Thoracic aorta (tissue), 2 donors: ENCODE measurements at regions not wholly inside any gene's neighbourhood (a gene's known extent, or its start where the extent isn't known, plus 50 kb on each side); places are given as distances from the start of the nearest gene placed in this dataset.

ENCODE experiments used
- ATAC-seq: fragments of 150-250 bp; one replicate; pipeline ENCODE4 v1.8.0; 2017; ENCODE audit warnings: low read depth; ENCODE audit not compliant: insufficient number of reproducible peaks, low FRiP score
- DNase-seq: peaks from one replicate; pipeline ENCODE4 v3.0.0-alpha.2; 2020; ENCODE audit warnings: low spot score
- H3K27ac ChIP-seq, 2 donors: fragments of 200-600 bp; sonication (generic); 1 replicate in 1 of 2; 2 replicates in 1 of 2; pipeline ENCODE4 v1.5.1; 2016; ENCODE audit warnings: mild to moderate bottlenecking in 2 of 2, moderate library complexity in 2 of 2
- H3K27me3 ChIP-seq: fragments of 200-600 bp; sonication (generic); replicated peaks from 2 replicates; pipeline ENCODE4 v1.6.0; 2016; ENCODE audit warnings: mild to moderate bottlenecking; ENCODE audit not compliant: insufficient read depth
- H3K36me3 ChIP-seq: fragments of 200-600 bp; sonication (generic); one replicate; pipeline ENCODE4 v1.5.1; 2016
- H3K4me1 ChIP-seq, 2 donors: fragments of 200-600 bp; sonication (generic); 1 replicate in 1 of 2; 2 replicates in 1 of 2; pipeline versions ENCODE4 v1.5.1 to v1.6.0; 2016; ENCODE audit warnings: low read depth in 2 of 2, mild to moderate bottlenecking in 1 of 2; ENCODE audit not compliant: control insufficient read depth in 1 of 2
- H3K4me3 ChIP-seq: fragments of 200-600 bp; sonication (generic); 2 replicates; pipeline ENCODE4 v1.5.1; 2016; ENCODE audit warnings: mild to moderate bottlenecking
- H3K9me3 ChIP-seq: fragments of 200-600 bp; sonication (generic); 2 replicates; pipeline ENCODE4 v1.5.1; 2016
- TF ChIP-seq, protein P1 (sequence below): fragments of 200-600 bp; sonication (generic); IDR thresholded peaks from one replicate; pipeline ENCODE4 v1.5.1; 2019; ENCODE audit warnings: antibody characterized with exemption

DNA sequence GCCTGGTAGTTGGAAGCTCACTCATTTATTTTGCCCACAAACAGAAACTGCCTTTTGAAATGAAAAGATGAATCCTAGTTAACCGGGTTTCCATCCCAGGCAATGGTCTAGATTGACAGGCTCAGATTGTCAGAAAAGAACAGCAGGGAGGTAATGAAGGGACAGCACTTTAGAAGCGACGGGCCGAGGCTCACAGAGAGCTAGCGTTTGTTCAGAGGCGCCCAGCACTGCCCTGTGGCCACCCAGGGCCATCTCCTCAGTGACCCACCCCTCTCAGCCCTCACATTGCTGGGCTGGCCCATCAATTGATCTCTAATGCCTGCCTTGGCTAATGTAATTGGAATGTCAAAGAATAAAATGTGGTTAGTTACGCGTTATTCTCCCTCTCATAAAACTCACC is 304.8 kb downstream of the CDCA7 start:
- no peaks in the 10 kb centered on the region for H3K36me3 ChIP-seq
- H3K27me3 ChIP-seq: no peaks in the 10 kb centered on the region

DNA sequence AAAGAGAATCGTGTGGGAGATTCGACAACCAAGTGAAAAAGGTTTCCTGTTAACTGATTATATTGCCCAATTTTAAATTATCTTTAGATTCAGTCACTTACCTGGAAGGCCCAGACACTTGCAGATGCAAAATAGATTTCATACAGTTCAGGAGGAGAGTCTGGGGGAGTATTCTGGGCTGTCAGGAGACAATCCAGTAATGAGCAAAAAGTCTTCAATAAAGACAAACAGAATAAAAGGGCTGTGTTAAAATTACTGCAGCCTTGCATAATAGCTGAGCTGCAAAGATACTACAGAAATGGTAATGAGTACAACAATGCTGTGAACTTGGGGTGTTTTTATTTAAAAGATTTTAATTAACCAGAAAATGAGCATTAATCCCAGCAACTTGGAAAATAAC is 303.6 kb downstream of the SP3 start:
- Histone ChIP-seq H3K36me3 (no peaks in the 10 kb centered on the region), H3K4me3 (no peak overlapping the region), H3K27me3 (no peaks in the 10 kb centered on the region), H3K9me3 (no peaks in the 10 kb centered on the region), H3K27ac (no peak overlapping the region), H3K4me1 (peaks cover 0 to 10% of the 10 kb centered on the region in 2 donors)
- no peak for DNase-seq
- TF ChIP-seq, protein P1, sequence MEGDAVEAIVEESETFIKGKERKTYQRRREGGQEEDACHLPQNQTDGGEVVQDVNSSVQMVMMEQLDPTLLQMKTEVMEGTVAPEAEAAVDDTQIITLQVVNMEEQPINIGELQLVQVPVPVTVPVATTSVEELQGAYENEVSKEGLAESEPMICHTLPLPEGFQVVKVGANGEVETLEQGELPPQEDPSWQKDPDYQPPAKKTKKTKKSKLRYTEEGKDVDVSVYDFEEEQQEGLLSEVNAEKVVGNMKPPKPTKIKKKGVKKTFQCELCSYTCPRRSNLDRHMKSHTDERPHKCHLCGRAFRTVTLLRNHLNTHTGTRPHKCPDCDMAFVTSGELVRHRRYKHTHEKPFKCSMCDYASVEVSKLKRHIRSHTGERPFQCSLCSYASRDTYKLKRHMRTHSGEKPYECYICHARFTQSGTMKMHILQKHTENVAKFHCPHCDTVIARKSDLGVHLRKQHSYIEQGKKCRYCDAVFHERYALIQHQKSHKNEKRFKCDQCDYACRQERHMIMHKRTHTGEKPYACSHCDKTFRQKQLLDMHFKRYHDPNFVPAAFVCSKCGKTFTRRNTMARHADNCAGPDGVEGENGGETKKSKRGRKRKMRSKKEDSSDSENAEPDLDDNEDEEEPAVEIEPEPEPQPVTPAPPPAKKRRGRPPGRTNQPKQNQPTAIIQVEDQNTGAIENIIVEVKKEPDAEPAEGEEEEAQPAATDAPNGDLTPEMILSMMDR: no peak
- ATAC-seq: no peak

More for the DNA sequence above, 304.8 kb downstream of the CDCA7 start:
- Histone ChIP-seq H3K4me3 (no peak overlapping the region), H3K27ac (no peak overlapping the region), H3K4me1 (peaks cover 0 to 10% of the 10 kb centered on the region in 2 donors), H3K9me3 (no peaks in the 10 kb centered on the region)
- TF ChIP-seq, protein P1: no peak
- ATAC-seq (no peak), DNase-seq (no peak)

DNA sequence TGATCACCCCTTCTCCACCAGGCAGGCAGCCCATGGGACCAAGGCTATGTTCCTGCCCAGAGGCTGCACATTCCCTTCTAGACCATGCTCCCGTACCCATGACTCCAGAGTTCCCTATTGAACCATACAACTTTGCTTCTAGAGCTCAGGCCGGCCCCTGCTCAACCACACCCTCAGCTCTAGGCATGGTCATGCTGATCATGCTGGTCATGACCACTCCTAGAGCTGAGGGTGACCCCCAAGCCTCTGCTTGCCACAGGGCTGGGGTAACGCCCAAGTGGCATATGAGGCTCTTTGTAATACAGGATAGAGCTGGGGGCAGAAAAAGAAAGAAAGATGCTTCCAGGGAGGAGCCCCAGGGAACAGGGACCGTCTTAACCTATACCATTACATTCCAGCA is 301.8 kb downstream of the SP3 start:
- Histone ChIP-seq H3K36me3 (no peaks in the 10 kb centered on the region), H3K9me3 (no peaks in the 10 kb centered on the region), H3K4me3 (no peak overlapping the region), H3K27me3 (no peaks in the 10 kb centered on the region), H3K4me1 (peaks cover 0 to 9% of the 10 kb centered on the region in 2 donors), H3K27ac (no peak overlapping the region)
- TF ChIP-seq, protein P1: no peak
- ATAC-seq: no peak
- no peak for DNase-seq

DNA sequence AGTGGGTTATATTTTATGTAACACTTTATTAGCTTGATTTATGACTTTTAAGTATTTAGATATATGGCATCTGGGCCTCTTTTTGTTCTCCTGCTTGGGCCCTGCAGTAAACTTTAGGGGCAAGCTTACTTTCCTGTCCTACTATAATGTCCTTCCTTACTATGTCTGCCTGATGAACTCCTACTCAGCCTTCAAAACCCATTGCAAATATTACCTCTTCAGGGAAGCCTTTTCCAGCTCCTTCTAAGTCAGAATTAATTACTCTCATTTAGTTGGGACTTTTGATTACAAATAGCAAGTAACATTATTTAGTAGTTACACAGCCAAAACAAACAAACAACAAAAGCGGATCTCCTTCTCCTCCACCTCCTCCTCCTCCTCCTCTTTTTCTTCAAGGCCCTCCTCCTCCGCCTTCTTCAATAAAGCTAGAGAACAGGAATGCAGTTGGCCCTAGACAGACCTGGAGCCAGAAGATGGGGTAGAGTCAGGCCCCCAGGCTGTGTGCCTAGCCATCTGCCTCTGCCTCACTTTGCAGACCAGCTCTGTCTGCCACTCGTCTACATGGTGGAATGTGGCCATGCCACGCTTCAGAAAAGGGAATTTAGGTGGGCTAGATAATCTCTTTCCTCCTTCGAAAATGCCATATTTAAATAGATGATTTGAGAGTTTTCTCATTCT is 301.2 kb downstream of the SP3 start:
- no peaks in the 10 kb centered on the region for H3K9me3 ChIP-seq
- no peaks in the 10 kb centered on the region for H3K36me3 ChIP-seq
- ATAC-seq: no peak
- no peak overlapping the region for H3K4me3 ChIP-seq
- no peak overlapping the region for H3K27ac ChIP-seq
- peaks cover 0 to 3% of the 10 kb centered on the region in 2 donors for H3K4me1 ChIP-seq
- TF ChIP-seq, protein P1: no peak
- H3K27me3 ChIP-seq: no peaks in the 10 kb centered on the region
- DNase-seq: no peak

DNA sequence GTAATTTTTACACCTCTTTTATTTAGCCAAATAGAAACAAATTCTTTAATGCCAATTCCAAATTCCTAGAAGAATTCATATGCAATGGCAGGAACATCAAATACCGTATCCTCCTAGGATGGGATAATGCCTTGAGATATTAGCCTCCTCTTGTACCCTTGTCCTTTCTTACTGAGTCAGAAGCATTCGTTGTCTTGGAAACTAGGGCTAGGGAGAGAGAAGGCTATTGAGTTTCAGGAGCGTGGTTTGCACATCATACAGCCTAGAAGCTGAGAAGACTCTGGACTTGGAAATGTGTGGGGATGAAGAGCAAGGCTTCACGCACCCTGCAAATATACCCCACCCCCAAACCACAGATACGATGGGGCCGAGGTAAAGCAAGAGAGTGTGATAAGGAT is 300.7 kb downstream of the SP3 start:
- H3K9me3 ChIP-seq: no peaks in the 10 kb centered on the region
- TF ChIP-seq, protein P1: no peak
- H3K4me1 ChIP-seq: no peaks in the 10 kb centered on the region
- DNase-seq (no peak), ATAC-seq (no peak)
- H3K36me3 ChIP-seq: no peaks in the 10 kb centered on the region
- no peak overlapping the region for H3K4me3 ChIP-seq
- H3K27me3 ChIP-seq: no peaks in the 10 kb centered on the region
- no peak overlapping the region for H3K27ac ChIP-seq
